Activated CD4-positive, alpha-beta T cell treated with anti-CD3 and anti-CD28 coated beads, Interleukin-2, amount 10 ng/mL, durations not matched to agents 7 days and 5 days (primary cell): ENCODE measurements at regions not wholly inside any gene's neighbourhood (a gene's known extent, or its start where the extent isn't known, plus 50 kb on each side); places are given as distances from the start of the nearest gene placed in this dataset.

Experiments
- CTCF ChIA-PET: fragments of 350-600 bp; sonication (Branson Sonifier 250); formaldehyde crosslinking; loops from one replicate; lab custom pipeline; 2021; ENCODE audit warnings: antibody characterized with exemption; lab: Charles Lee
- POLR2A ChIA-PET: fragments of 350-600 bp; sonication (Branson Sonifier 250); formaldehyde crosslinking; loops from one replicate; lab custom pipeline; 2021; ENCODE audit warnings: antibody characterized with exemption; lab: Charles Lee
- DNase-seq: peaks from one replicate; pipeline ENCODE4 v3.0.0-alpha.2; 2020
- H3K27ac Mint-ChIP-seq: one replicate; pipeline ENCODE4 v1.8.0; 2021; ENCODE audit warnings: mild to moderate bottlenecking, moderate library complexity, mixed read lengths
- H3K27me3 Mint-ChIP-seq: one replicate; pipeline ENCODE4 v1.8.0; 2021; ENCODE audit warnings: mixed read lengths
- H3K36me3 Mint-ChIP-seq: one replicate; pipeline ENCODE4 v1.8.0; 2021; ENCODE audit warnings: low read depth, mixed read lengths
- H3K4me1 Mint-ChIP-seq: one replicate; pipeline ENCODE4 v1.8.0; 2021; ENCODE audit warnings: mixed read lengths
- H3K4me3 Mint-ChIP-seq: one replicate; pipeline ENCODE4 v1.8.0; 2021; ENCODE audit warnings: mild to moderate bottlenecking, moderate library complexity, mixed read lengths
- H3K9me3 Mint-ChIP-seq: one replicate; pipeline ENCODE4 v1.8.0; 2021; ENCODE audit warnings: mixed read lengths

DNA sequence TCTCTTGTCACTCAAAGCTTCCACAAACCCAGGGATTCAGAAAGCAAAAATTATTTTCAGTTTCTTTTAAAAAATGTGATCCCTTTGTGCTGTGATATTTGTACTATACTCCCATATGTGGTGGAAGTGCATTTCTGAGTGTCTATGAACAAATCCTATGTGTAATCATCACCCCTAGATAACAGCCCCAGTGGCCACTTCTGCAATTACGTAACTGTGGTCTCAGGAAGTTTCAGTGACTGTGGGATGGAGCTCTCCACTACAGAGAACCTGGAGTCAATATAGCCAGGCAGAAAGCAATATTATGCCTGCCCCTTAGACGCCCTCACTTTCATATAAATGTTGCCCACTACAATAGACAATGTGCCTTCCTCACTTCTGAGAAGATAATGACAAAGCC, 1101.7 kb upstream of the GHITM start:
- no peaks in the 10 kb centered on the region for H3K4me1 Mint-ChIP-seq
- H3K9me3 Mint-ChIP-seq = peaks cover 3% of the 10 kb centered on the region
- DNase-seq = no peak
- H3K27ac Mint-ChIP-seq = no peak overlapping the region
- H3K27me3 Mint-ChIP-seq = no peaks in the 10 kb centered on the region
- CTCF ChIA-PET = no interaction called here
- POLR2A ChIA-PET = no interaction called here
- no peaks in the 10 kb centered on the region for H3K36me3 Mint-ChIP-seq
- no peak overlapping the region for H3K4me3 Mint-ChIP-seq

DNA sequence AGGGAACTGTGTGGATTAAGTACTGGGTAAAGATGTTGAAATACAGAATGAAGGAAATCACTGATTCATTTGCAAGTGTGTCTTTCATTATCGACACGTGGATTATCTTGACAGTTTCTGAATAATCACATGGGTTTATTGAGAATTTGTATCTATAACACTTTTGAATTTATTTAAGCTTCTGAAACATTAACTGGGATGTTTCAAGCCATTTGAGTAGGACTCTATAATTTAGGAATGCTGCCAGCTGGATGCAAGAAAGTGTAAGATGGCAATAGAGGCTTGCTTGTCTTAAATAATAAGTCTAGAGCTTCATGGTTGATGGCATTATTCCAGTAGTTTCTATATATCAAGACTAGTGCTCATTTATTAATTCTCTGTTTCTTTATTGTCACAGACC, 1100.7 kb upstream of the GHITM start:
- no peaks in the 10 kb centered on the region for H3K36me3 Mint-ChIP-seq
- ChIA-PET CTCF (no interaction called here), POLR2A (no interaction called here)
- DNase-seq = no peak
- H3K4me1 Mint-ChIP-seq = no peaks in the 10 kb centered on the region
- H3K4me3 Mint-ChIP-seq = no peak overlapping the region
- peaks cover 3% of the 10 kb centered on the region for H3K9me3 Mint-ChIP-seq
- H3K27ac Mint-ChIP-seq = no peak overlapping the region
- no peaks in the 10 kb centered on the region for H3K27me3 Mint-ChIP-seq

- Mint-ChIP-seq H3K9me3 (no peaks in the 10 kb centered on the region), H3K4me3 (no peak overlapping the region), H3K36me3 (no peaks in the 10 kb centered on the region), H3K4me1 (no peaks in the 10 kb centered on the region), H3K27me3 (no peaks in the 10 kb centered on the region), H3K27ac (no peak overlapping the region)
- no peak for DNase-seq
- CTCF ChIA-PET = no interaction called here
- POLR2A ChIA-PET = no interaction called here
Observed at GRCh38 chr10:83045731-83046130, 1093.6 kb upstream of the GHITM start.

DNA sequence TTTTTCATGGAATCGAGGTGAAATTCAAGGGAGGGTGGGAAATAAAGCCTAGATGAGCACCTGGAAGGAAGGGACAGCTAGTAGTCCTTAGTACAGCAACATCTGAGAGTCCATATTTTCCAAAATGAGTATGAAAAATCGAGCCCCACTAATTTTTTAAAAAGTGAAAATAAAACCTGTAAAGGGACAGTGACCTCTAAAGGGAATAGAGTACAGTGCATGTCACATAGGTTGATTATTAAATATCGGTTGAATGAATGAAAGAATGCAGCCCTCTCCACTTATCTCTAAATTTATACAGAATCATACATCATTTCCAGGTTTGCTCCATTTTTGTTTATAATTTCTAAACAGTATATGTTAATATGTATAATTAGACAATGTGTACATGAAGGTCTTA, 1088.5 kb upstream of the GHITM start:
- Mint-ChIP-seq H3K27ac (no peak overlapping the region), H3K27me3 (no peaks in the 10 kb centered on the region), H3K36me3 (no peaks in the 10 kb centered on the region), H3K9me3 (peaks cover 2% of the 10 kb centered on the region), H3K4me1 (no peaks in the 10 kb centered on the region), H3K4me3 (no peak overlapping the region)
- no peak for DNase-seq
- ChIA-PET POLR2A (no interaction called here), CTCF (no interaction called here)

GRCh38 chr10:83062871-83063270, 1076.4 kb upstream of the GHITM start:
- ChIA-PET CTCF (no interaction called here), POLR2A (no interaction called here)
- Mint-ChIP-seq H3K4me3 (no peak overlapping the region), H3K27ac (no peak overlapping the region), H3K4me1 (no peaks in the 10 kb centered on the region), H3K9me3 (peaks cover 10% of the 10 kb centered on the region), H3K27me3 (no peaks in the 10 kb centered on the region), H3K36me3 (no peaks in the 10 kb centered on the region)
- DNase-seq = no peak

- Mint-ChIP-seq H3K36me3 (no peaks in the 10 kb centered on the region), H3K27ac (no peak overlapping the region), H3K9me3 (no peaks in the 10 kb centered on the region), H3K4me1 (no peaks in the 10 kb centered on the region), H3K4me3 (no peak overlapping the region), H3K27me3 (no peaks in the 10 kb centered on the region)
- ChIA-PET POLR2A (no interaction called here), CTCF (no interaction called here)
- no peak for DNase-seq
Observed at GRCh38 chr10:83073472-83073871, 1065.8 kb upstream of the GHITM start.

DNA sequence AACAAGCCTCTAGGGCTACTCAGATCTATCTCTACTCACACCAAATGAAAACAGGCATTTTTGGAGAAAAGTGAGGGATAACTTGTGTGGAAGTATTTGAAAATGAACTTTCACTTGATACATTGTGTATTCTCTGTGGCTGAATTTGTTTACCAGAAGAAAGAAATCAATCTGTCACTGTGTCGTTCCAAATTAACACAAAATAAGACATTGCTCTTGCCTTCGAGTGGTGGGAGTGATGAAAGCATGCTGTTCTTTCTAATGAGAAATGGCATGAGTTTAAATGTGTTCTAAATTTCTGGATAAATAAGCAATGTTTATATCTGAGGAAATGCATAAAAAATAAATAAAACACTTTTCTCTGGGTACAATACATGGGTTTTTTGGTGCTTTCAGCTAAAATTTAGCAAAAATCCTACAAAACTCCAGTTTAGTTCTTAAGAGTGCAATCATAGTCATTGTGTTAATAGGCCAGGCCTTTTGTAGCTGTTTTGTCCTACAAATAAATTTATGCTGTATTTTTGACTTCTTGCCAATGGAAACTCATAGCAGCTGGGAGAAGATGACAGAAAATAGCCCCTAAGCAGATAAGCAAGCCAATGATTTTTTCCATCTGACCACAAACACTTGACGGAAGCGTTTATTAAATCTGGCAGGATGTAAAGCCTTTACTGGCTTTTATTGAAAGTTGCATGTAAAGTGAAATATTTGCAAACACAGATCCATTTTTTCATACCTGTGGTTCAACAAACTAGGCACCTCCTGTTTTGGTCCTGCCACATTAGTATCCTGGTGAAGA, 1064.1 kb upstream of the GHITM start:
- H3K27ac Mint-ChIP-seq = no peak overlapping the region
- no peaks in the 10 kb centered on the region for H3K27me3 Mint-ChIP-seq
- DNase-seq = no peak
- no peak overlapping the region for H3K4me3 Mint-ChIP-seq
- no peaks in the 10 kb centered on the region for H3K9me3 Mint-ChIP-seq
- ChIA-PET CTCF (no interaction called here), POLR2A (no interaction called here)
- H3K36me3 Mint-ChIP-seq = no peaks in the 10 kb centered on the region
- no peaks in the 10 kb centered on the region for H3K4me1 Mint-ChIP-seq

- Mint-ChIP-seq H3K4me3 (no peak overlapping the region), H3K27me3 (no peaks in the 10 kb centered on the region), H3K4me1 (no peaks in the 10 kb centered on the region), H3K27ac (no peak overlapping the region), H3K9me3 (no peaks in the 10 kb centered on the region), H3K36me3 (no peaks in the 10 kb centered on the region)
- CTCF ChIA-PET = no interaction called here
- POLR2A ChIA-PET = no interaction called here
- DNase-seq = no peak
Observed at GRCh38 chr10:83075815-83076355, 1063.4 kb upstream of the GHITM start.

GRCh38 chr10:83076443-83076842, 1062.9 kb upstream of the GHITM start:
- no peaks in the 10 kb centered on the region for H3K4me1 Mint-ChIP-seq
- no peak overlapping the region for H3K27ac Mint-ChIP-seq
- DNase-seq = no peak
- H3K9me3 Mint-ChIP-seq = no peaks in the 10 kb centered on the region
- H3K36me3 Mint-ChIP-seq = no peaks in the 10 kb centered on the region
- H3K4me3 Mint-ChIP-seq = no peak overlapping the region
- ChIA-PET CTCF (no interaction called here), POLR2A (no interaction called here)
- no peaks in the 10 kb centered on the region for H3K27me3 Mint-ChIP-seq

- Mint-ChIP-seq H3K27ac (no peak overlapping the region), H3K4me1 (no peaks in the 10 kb centered on the region), H3K9me3 (no peaks in the 10 kb centered on the region), H3K36me3 (no peaks in the 10 kb centered on the region), H3K27me3 (no peaks in the 10 kb centered on the region), H3K4me3 (no peak overlapping the region)
- no peak for DNase-seq
- POLR2A ChIA-PET = no interaction called here
- CTCF ChIA-PET = no interaction called here
Observed at GRCh38 chr10:83078160-83078559, 1061.1 kb upstream of the GHITM start.

DNA sequence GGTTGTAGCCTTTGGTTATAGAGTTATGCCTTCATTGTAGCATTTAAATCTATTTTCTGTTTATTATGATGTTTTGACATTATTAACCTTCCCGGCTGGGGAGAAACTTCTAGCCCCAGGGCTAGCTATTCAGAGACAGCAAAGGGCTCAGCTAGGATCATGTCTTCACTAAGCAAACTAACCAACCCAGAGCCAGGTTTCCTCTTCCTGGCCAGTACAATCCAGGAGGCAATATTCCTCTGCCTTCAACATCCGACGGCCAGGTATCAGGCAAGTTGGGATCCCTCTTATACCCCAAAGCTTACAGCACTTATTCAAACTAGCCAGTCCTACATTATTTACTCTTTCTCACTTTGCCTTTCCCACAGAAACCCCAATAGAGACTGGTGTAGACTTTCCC, 1060.7 kb upstream of the GHITM start:
- CTCF ChIA-PET = no interaction called here
- H3K27ac Mint-ChIP-seq = no peak overlapping the region
- no peak for DNase-seq
- no peaks in the 10 kb centered on the region for H3K4me1 Mint-ChIP-seq
- H3K4me3 Mint-ChIP-seq = no peak overlapping the region
- POLR2A ChIA-PET = no interaction called here
- no peaks in the 10 kb centered on the region for H3K27me3 Mint-ChIP-seq
- no peaks in the 10 kb centered on the region for H3K36me3 Mint-ChIP-seq
- peaks cover 2% of the 10 kb centered on the region for H3K9me3 Mint-ChIP-seq

GRCh38 chr10:83083831-83084230, 1055.5 kb upstream of the GHITM start:
- peaks cover 6% of the 10 kb centered on the region for H3K9me3 Mint-ChIP-seq
- DNase-seq = no peak

GRCh38 chr10:83089335-83089734, 1050.0 kb upstream of the GHITM start:
- no peak for DNase-seq
- no peak overlapping the region for H3K4me3 Mint-ChIP-seq
- H3K27me3 Mint-ChIP-seq = no peaks in the 10 kb centered on the region
- POLR2A ChIA-PET = no interaction called here
- H3K27ac Mint-ChIP-seq = no peak overlapping the region
- no peaks in the 10 kb centered on the region for H3K4me1 Mint-ChIP-seq
- CTCF ChIA-PET = no interaction called here
- H3K36me3 Mint-ChIP-seq = no peaks in the 10 kb centered on the region
- H3K9me3 Mint-ChIP-seq = peaks cover 5% of the 10 kb centered on the region

More at GRCh38 chr10:83083831-83084230, 1055.5 kb upstream of the GHITM start:
- Mint-ChIP-seq H3K27ac (no peak overlapping the region), H3K4me3 (no peak overlapping the region), H3K4me1 (no peaks in the 10 kb centered on the region), H3K36me3 (no peaks in the 10 kb centered on the region), H3K27me3 (no peaks in the 10 kb centered on the region)
- CTCF ChIA-PET = no interaction called here
- POLR2A ChIA-PET = no interaction called here

DNA sequence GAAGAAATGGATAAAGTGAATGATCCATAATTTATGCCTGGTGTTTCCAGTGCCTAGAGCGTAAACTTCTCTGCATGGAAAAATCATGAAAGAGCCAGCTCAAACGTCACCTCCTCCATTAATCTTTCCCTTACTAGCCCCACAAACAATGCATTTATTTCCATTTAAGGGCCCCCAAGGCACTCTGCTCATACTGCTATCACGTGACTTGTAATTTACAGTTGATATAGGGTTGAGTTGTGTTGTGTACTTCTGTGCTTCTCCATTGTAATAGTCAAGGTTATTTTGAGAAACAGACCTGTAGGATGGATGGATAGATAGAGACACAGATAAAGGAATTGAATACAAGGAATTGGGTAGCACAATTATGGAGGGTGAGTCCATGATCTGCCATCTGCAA, 1034.7 kb upstream of the GHITM start:
- no peak for DNase-seq
- Mint-ChIP-seq H3K4me3 (no peak overlapping the region), H3K27me3 (no peaks in the 10 kb centered on the region), H3K4me1 (no peaks in the 10 kb centered on the region), H3K36me3 (no peaks in the 10 kb centered on the region), H3K27ac (no peak overlapping the region), H3K9me3 (peaks cover 10% of the 10 kb centered on the region)
- POLR2A ChIA-PET = no interaction called here
- CTCF ChIA-PET = no interaction called here
